Stimulated activated memory B cell treated with anti-CD40 and anti-IgM and Interleukin-4, amounts not matched to agents 10 μg/mL and 1 μg/mL and 100 μg/mL, for 72 hours (primary cell): ENCODE measurements at regions not wholly inside any gene's neighbourhood (a gene's known extent, or its start where the extent isn't known, plus 50 kb on each side); places are given as distances from the start of the nearest gene placed in this dataset.

Experiments
- ATAC-seq: fragments of 150-1000 bp; cut with Tn5 transposase; 2 replicates; pipeline ENCODE4 v1.10.0; 2021
- H3K27ac Mint-ChIP-seq: one replicate; pipeline ENCODE4 v1.8.0; 2022; ENCODE audit warnings: mild to moderate bottlenecking, mixed read lengths
- H3K27me3 Mint-ChIP-seq: one replicate; pipeline ENCODE4 v1.8.0; 2022; ENCODE audit warnings: mixed read lengths
- H3K36me3 Mint-ChIP-seq: one replicate; pipeline ENCODE4 v1.8.0; 2022; ENCODE audit warnings: mixed read lengths
- H3K4me1 Mint-ChIP-seq: one replicate; pipeline ENCODE4 v1.8.0; 2022; ENCODE audit warnings: mixed read lengths
- H3K4me3 Mint-ChIP-seq: one replicate; pipeline ENCODE4 v1.8.0; 2022; ENCODE audit warnings: mild to moderate bottlenecking, moderate library complexity, mixed read lengths
- H3K9me3 Mint-ChIP-seq: one replicate; pipeline ENCODE4 v1.8.0; 2022; ENCODE audit warnings: mixed read lengths

DNA sequence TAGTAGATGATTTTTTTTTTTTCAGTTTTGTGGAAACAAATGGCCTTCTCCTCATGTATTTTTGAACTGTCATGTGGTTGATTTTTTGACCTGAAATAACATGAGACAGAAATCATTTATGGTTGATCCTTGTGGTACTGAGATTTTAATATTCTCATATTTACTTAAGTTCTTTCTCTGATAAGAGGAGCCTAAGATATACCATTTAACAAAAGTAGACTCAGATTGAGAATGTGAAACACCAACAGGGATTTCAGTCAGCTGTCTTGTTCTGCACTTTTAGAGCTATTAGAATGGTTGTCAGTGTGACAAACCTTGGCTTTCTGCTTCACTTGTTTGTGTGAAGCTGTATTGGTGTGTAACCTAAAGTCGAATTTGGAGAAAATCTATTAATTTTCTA, 575.7 kb downstream of the SPOCK3 start:
- Mint-ChIP-seq H3K9me3 (no peaks in the 10 kb centered on the region), H3K36me3 (no peaks in the 10 kb centered on the region), H3K27me3 (no peaks in the 10 kb centered on the region), H3K4me1 (no peaks in the 10 kb centered on the region), H3K4me3 (no peak overlapping the region), H3K27ac (no peak overlapping the region)
- no peak for ATAC-seq

DNA sequence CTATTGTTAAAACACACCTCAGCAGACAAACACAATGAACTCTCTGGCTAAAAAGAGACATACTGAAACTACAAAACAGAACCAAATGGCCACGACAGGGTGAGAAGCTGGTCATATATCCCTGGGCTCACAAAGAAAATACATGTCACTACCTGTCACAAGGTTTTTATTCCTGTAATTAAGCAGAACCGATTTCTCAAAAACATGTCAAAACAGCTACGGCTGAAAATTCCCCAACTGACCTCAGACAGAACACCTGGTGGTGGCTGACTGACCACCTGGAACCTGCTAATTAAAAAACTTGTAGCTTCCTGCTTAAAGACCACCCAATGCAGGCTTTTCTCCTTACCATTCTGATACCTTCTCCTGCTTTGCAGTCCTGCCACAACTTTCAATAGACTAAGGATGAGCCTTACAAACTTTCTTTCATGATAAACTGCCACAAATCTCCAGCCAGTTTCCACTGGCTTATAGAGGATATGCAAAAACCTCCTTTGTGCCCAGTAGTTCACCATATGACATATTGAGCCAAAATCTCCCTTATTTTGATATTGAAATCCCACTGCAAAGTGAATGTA, 571.9 kb downstream of the SPOCK3 start:
- Mint-ChIP-seq H3K27ac (no peak overlapping the region), H3K9me3 (no peaks in the 10 kb centered on the region), H3K4me1 (no peaks in the 10 kb centered on the region), H3K4me3 (no peak overlapping the region), H3K27me3 (no peaks in the 10 kb centered on the region), H3K36me3 (no peaks in the 10 kb centered on the region)
- ATAC-seq, result no peak

DNA sequence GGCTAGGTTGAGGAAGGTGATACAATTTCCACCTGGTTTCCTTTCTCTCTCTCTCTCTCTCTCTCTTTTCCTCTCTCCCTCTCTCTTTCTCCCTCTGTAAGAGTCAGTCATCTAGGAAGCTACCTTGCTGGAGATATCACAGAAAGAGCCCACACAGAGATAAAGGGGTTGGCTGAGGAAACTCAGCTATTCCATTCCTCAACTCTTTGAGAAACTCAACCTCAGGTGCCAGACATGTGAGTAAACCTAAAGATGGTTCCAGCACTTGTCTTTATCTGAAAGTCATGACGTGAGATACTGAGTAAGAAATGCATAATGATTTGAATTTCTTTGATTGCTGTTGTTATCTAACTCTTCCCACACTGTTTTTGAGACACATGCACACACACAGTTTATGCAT, 564.0 kb downstream of the SPOCK3 start:
- Mint-ChIP-seq H3K4me1 (no peaks in the 10 kb centered on the region), H3K27me3 (no peaks in the 10 kb centered on the region), H3K27ac (no peak overlapping the region), H3K36me3 (no peaks in the 10 kb centered on the region), H3K9me3 (peaks cover 5% of the 10 kb centered on the region), H3K4me3 (no peak overlapping the region)
- ATAC-seq, result no peak

DNA sequence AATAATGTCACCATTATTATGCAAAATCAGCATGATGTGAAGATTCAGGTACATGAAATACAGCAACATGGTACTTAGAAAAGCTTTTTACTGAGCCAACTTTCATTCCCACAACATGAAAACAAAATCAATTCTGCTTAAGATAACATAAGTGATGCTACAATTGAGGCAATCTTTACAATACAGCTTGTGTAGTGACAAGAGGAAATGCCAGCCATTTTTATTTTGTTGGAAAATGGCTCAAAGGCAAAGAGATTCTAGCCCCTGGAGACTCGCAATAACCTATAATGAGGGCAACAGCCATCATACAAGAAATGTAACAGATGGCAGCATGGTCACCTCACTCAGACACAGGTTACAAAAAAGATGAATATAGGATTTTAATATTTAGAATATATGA, 560.4 kb downstream of the SPOCK3 start:
- Mint-ChIP-seq H3K27me3 (no peaks in the 10 kb centered on the region), H3K9me3 (peaks cover 5% of the 10 kb centered on the region), H3K27ac (no peak overlapping the region), H3K36me3 (no peaks in the 10 kb centered on the region), H3K4me3 (no peak overlapping the region), H3K4me1 (no peaks in the 10 kb centered on the region)
- no peak for ATAC-seq

DNA sequence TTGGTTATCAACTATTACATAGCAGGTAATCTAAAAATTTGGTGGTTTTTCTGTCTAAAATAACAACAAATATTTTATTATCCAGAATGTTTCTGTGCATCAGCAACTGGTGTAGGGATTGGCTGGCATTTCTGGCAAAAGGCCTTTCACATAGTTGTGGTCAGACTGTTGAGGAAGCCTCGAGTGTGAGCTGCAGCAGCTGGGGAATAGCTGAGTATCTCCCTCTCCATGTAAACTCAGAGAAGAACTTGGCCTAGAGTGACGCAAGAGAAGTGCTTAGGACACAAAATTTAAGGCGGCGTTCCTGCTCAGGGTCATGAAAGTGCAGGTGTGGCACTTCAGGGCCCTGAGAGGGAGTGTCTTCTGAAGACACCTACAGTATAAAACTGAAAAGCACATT, 558.9 kb downstream of the SPOCK3 start:
- Mint-ChIP-seq H3K4me1 (no peaks in the 10 kb centered on the region), H3K27me3 (no peaks in the 10 kb centered on the region), H3K9me3 (peaks cover 5% of the 10 kb centered on the region), H3K27ac (no peak overlapping the region), H3K4me3 (no peak overlapping the region), H3K36me3 (no peaks in the 10 kb centered on the region)
- no peak for ATAC-seq

DNA sequence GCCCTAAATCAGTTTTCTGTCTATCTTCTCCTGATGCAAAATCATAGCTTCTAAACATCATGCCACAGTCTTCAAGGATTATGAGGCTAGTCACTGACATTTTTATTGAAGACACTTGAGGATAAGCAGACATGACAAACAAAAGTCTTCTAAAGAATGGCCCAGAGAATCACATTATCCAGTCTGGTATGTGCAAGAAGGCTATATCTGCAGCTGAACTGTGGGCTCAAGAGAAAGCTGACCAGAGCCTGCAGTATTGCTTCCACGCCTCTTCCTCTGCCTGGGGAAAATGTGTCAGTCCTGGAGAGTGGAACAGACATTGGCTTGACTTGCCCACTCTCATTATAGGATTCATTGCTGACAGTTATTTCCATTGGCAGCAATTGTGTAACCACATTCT, 553.5 kb downstream of the SPOCK3 start:
- Mint-ChIP-seq H3K27ac (no peak overlapping the region), H3K27me3 (no peaks in the 10 kb centered on the region), H3K9me3 (peaks cover 5% of the 10 kb centered on the region), H3K4me3 (no peak overlapping the region), H3K4me1 (no peaks in the 10 kb centered on the region), H3K36me3 (no peaks in the 10 kb centered on the region)
- no peak for ATAC-seq

DNA sequence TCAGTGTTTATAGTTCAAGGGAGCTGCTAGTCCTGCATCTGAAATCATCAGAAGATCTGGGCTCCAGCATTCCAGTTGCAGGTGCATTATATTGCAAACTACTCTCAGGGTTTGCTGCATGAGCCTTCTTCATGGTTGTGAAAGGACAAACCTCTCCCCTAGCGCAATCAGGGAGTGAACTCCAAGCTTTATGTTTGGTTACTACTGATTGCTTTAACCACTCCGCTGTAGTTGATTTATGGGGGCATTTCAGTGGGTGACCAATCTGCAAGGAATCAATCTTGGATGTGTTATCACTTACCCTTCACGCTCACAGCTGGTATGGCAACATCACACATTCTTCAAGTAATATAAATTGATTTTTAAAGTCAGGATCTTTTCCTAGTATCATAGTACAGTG, 552.1 kb downstream of the SPOCK3 start:
- no peaks in the 10 kb centered on the region for H3K4me1 Mint-ChIP-seq
- H3K9me3 Mint-ChIP-seq, result peaks cover 7% of the 10 kb centered on the region
- H3K27me3 Mint-ChIP-seq, result no peaks in the 10 kb centered on the region
- H3K4me3 Mint-ChIP-seq, result no peak overlapping the region
- no peaks in the 10 kb centered on the region for H3K36me3 Mint-ChIP-seq
- ATAC-seq, result no peak
- H3K27ac Mint-ChIP-seq, result no peak overlapping the region
